GM13976 (cell line): ENCODE measurements at regions not wholly inside any gene's neighbourhood (a gene's known extent, or its start where the extent isn't known, plus 50 kb on each side); places are given as distances from the start of the nearest gene placed in this dataset.

Source experiments
- DNase-seq: peaks from one replicate; pipeline ENCODE4 v3.0.0; 2012; ENCODE audit warnings: low spot score
- in situ Hi-C: fragments of 300-500 bp; cut with MboI; formaldehyde crosslinking; loops from one replicate; pipeline ENCODE4 v1.12.0; 2022; ENCODE audit warnings: low sequenced_read_pairs, mixed read lengths, inconsistent platforms; ENCODE audit not compliant: unreplicated experiment
- TF ChIP-seq, protein P1 (sequence below): IDR thresholded peaks from 2 replicates; pipeline ENCODE4 v1.5.1; 2012; ENCODE audit warnings: borderline replicate concordance, mild to moderate bottlenecking; ENCODE audit not compliant: insufficient read depth; ENCODE audit errors: extremely low read depth, missing control alignments, control extremely low read depth

- in situ Hi-C loops: no loop called here
- TF ChIP-seq, protein P1, sequence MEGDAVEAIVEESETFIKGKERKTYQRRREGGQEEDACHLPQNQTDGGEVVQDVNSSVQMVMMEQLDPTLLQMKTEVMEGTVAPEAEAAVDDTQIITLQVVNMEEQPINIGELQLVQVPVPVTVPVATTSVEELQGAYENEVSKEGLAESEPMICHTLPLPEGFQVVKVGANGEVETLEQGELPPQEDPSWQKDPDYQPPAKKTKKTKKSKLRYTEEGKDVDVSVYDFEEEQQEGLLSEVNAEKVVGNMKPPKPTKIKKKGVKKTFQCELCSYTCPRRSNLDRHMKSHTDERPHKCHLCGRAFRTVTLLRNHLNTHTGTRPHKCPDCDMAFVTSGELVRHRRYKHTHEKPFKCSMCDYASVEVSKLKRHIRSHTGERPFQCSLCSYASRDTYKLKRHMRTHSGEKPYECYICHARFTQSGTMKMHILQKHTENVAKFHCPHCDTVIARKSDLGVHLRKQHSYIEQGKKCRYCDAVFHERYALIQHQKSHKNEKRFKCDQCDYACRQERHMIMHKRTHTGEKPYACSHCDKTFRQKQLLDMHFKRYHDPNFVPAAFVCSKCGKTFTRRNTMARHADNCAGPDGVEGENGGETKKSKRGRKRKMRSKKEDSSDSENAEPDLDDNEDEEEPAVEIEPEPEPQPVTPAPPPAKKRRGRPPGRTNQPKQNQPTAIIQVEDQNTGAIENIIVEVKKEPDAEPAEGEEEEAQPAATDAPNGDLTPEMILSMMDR: no peak
Measured at GRCh38 chr5:74464512-74465209, 175.9 kb downstream of the ENC1 start.

DNA sequence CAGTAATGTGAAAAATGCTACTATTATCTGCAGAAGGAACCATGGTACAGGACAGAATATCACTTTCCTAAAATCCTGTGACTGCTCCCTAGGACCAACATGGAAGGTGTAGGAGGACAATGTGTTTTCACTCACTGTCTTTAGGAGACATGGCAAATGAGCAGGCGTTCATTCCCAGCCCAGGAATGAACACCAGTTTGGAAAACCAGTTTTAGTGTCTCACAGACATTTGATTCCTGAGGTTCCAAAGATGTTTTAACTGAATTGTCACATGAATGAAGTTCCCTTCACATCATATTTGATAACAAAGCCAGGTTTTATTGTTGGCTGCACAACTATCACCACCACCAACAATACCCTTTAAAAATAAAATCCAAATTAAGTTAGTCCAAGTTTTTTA, 178.2 kb downstream of the ENC1 start:
- TF ChIP-seq, protein P1: no peak
- no peak for DNase-seq
- in situ Hi-C loops: no loop called here

More at GRCh38 chr5:74464512-74465209, 175.9 kb downstream of the ENC1 start:
- no peak for DNase-seq

DNA sequence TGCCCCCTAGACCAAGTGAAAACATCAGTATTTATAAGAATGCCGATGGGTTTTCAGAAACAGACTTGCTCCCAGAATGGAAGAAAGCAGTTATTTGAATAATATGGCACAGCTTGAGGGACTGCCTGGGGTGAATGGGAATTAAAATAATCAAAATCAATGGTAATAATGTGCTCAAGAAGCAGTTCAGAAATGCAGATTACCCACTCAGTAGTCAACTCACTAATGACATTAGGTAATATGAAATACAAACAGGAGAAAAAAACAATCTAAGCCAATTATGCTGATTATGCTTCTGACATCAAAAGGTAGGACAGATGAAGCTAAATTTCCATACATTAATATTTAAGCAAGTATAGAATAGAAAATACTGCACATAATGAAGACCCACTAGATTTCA, 179.3 kb downstream of the ENC1 start:
- TF ChIP-seq, protein P1: no peak
- DNase-seq: no peak
- in situ Hi-C loops: no loop called here

DNA sequence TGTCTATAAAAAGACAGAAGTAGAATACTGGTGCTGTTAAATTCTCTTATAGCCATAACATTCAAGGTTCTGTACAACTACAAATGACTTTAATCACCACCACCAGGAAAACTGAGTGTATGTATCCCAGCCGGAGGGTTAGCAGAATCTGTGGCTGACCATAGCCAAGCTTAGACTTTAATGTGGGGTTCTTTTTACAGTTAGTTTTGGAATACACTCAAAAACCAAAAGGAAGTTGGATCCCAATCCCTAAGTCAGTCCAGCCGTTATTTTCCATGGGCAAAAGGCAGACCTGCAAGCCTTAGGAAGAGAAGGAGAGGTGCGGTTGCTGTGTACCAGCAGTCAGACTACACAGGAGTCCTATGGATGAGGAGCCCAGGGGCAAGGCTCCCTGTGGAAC, 179.8 kb downstream of the ENC1 start:
- in situ Hi-C loops: no loop called here
- TF ChIP-seq, protein P1: no peak
- DNase-seq: no peak

GRCh38 chr5:74459984-74460383, 180.5 kb downstream of the ENC1 start:
- TF ChIP-seq, protein P1: no peak
- in situ Hi-C loops: no loop called here
- DNase-seq: no peak

- in situ Hi-C loops: no loop called here
- no peak for DNase-seq
- TF ChIP-seq, protein P1: no peak
Measured at GRCh38 chr5:74457876-74458275, 182.7 kb downstream of the ENC1 start.
